Coronary artery (tissue), 2 donors: ENCODE measurements at regions not wholly inside any gene's neighbourhood (a gene's known extent, or its start where the extent isn't known, plus 50 kb on each side); places are given as distances from the start of the nearest gene placed in this dataset.

Source experiments
- DNase-seq: peaks from one replicate; pipeline ENCODE4 v3.0.0-alpha.2; 2017; ENCODE audit warnings: low spot score
- H3K27ac ChIP-seq, 2 donors: fragments of 200-600 bp; sonication (generic); one replicate each; pipeline ENCODE4 v1.5.1; 2016 to 2019
- H3K4me3 ChIP-seq: fragments of 200-600 bp; sonication (generic); 2 replicates; pipeline ENCODE4 v1.5.1; 2016; ENCODE audit warnings: mild to moderate bottlenecking, moderate library complexity
- CTCF ChIP-seq: fragments of 200-600 bp; sonication (generic); IDR thresholded peaks from one replicate; pipeline ENCODE4 v1.5.1; 2019; ENCODE audit warnings: antibody characterized with exemption

GRCh38 chr18:75116809-75117208 lies 92.1 kb downstream of the PTGR3 start:
- Histone ChIP-seq H3K27ac (no peak overlapping the region), H3K4me3 (no peak overlapping the region)
- DNase-seq: peak; percentile 16
- no peak for TF ChIP-seq CTCF

- H3K4me3 ChIP-seq: no peak overlapping the region
- no peak for TF ChIP-seq CTCF
- peak; percentile 38 for DNase-seq
- H3K27ac ChIP-seq: no peak overlapping the region
Observed at GRCh38 chr18:75116165-75116564, 92.8 kb downstream of the PTGR3 start.

- no peak for TF ChIP-seq CTCF
- H3K4me3 ChIP-seq: no peak overlapping the region
- DNase-seq: peak; percentile 45
- no peak overlapping the region for H3K27ac ChIP-seq
Observed at GRCh38 chr18:75115514-75115913, 93.4 kb downstream of the PTGR3 start.
